Stimulated activated CD8-positive, alpha-beta memory T cell treated with anti-CD3 and anti-CD28 coated beads, Interleukin-15, amount 100 ng/mL, for 4 hours (primary cell): ENCODE measurements at regions not wholly inside any gene's neighbourhood (a gene's known extent, or its start where the extent isn't known, plus 50 kb on each side); places are given as distances from the start of the nearest gene placed in this dataset.
"Not testable (repeated sequence)": the region's sequence is repeated elsewhere in the genome, so short reads cannot be mapped to it uniquely, and the experiment has no call there.

Experiments used
- DNase-seq, 2 donors: peaks; one replicate each; pipeline ENCODE4 v3.0.0-alpha.2; 2020; ENCODE audit warnings: low read depth in 2 of 2

DNA sequence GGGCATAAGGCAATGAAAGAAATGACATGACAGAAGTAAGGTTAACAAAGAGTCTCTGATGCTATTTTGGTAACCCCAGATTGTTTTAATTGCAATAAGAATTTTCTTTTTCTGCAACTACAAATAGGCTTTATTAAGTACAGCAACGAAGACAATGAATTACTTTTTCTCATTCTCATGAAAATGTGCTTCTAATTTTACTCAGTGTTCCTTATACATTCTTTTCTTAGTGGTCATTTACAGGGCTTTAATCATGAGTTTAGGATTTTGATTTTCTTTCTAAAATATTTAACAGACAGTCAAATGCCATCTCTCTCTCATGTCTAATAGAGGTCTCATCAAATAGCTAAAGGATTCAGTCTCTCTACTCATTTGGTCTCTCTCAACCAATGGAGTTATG, 452.1 kb downstream of the RAP2B start:
- DNase-seq = no peak

- DNase-seq = no peak
Observed at GRCh38 chr3:153614563-153614962, 452.5 kb downstream of the RAP2B start.

DNA sequence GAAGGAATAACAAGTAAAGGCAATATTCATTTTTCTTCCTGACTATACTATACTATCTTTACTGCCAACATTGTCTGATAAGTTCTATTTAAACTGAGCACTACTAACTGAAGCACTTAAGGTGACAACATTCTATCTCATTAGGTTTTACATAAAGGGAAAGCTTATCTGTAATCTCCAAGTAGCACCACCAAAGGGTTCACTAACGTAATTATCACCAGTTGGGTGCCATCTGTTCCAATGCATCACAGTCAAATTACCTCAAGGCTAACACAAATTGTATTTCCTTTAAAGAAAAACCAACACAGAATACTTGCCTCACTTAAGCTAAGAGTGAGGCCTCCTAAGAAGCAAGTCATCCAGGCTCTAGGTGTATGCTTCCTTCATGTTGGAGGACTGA, 453.8 kb downstream of the RAP2B start:
- DNase-seq = no peak

DNA sequence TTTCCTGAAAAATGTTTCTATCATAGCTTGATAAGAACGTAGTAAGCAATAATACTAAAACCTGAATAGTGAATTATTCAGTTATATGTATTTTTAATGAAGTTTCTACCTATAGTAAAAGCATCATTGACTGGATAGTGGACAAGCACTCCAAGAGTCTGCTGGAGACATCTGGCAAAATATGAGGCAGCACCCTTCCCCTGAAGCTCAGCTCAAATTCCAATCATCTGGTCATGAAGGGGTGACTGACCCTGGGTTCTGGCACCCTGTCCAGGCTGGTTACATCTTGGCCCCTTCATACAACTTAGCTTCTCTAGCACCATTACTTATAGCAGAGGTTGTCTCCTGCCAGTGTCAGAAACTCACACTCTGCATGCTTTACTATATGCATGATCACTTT, 455.4 kb downstream of the RAP2B start:
- DNase-seq = no peak

DNA sequence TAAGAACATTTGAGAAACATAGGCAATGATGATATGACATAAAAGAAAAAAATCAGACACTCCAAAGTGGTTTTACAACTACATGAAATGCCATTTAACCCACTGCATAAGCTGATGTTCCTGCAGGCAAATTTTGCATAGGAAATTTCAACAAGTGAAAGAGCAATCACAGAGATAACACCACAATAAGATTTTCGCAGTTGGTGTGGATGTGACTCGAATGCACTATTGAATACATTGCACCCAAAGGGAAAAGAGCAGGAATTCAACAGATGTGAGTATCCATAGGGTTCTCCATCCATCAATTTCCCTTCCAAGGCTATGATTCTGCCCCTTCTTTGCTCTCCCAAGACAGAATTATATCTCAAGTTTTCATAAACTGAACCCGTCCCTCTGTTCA, 456.1 kb downstream of the RAP2B start:
- no peak for DNase-seq

GRCh38 chr3:153619268-153619667, 457.2 kb downstream of the RAP2B start:
- DNase-seq = no peak

GRCh38 chr3:153621953-153622352, 459.9 kb downstream of the RAP2B start:
- no peak for DNase-seq

- DNase-seq = no peak
Observed at GRCh38 chr3:153623834-153624233, 461.8 kb downstream of the RAP2B start.

DNA sequence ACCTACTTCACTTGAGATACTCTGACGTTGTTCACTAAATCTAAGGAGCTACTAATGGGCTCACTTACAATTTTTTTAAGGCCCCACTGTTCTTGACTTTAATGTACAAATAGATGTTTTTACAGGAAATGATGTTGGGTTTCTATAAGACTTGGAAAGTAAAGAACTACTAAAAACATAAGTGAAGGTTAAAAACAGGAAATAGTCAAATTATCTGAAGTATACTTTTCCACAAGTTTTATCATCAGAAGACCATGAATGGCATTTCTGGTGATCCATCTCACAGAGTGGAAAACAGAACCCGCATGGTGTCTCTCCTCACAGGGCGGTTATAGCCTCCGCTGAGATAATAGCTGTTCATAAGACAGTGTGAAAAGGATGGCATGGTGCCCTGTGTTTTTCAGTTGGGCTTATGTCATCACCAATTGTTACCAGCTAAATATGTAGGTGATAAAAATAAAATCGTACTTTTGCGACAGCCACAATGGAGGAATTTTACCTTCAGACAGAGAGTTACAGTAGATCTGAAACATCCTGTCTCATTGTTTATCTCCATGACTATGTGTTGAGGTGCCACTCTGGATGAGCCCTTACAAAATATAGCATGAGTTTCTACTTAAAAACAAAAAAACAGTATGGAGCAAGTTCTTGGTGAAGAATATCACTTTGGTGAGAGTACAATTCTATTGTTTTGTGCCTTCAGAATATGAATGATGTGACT, 462.4 kb downstream of the RAP2B start:
- no peak for DNase-seq

DNA sequence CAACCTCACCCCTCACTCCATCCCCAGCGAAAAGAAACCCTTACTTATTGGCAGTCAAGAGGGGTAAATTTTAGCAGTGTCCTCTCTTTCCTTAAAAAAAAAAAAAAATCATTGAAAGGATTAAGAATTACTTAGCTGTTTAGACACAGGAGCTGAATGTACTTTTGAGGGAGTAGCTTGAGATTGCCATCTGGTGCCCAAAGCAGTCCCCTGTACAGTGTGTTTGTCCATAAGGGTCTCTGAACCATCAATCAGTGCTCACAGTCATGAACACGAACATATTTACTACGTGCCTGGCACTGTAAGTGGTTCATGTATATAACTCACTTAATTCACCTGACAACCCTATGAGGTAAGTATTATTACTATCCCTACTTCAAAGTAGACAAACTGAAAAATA, 463.5 kb downstream of the RAP2B start:
- DNase-seq = no peak

- DNase-seq = no peak
Observed at GRCh38 chr3:153626158-153626557, 464.1 kb downstream of the RAP2B start.

DNA sequence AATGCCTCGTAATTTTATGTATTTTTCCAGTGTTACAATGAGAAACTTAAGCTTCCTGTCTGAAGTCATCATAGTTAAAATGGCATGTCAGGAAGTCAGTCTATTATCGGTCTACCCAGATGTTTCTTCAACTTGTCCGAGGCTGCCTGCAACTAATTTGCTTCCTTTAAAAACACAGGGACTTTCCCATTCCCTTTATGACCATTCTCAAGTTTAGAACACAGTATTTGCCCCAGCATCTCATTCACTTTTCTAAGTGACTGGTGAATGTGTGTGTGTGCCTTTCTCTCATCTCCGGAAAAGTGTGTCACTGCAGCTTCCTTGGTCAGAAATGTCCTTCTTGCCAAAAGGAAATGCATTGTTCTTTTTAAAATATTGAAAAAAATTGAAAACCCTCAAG, 466.6 kb downstream of the RAP2B start:
- no peak for DNase-seq

DNA sequence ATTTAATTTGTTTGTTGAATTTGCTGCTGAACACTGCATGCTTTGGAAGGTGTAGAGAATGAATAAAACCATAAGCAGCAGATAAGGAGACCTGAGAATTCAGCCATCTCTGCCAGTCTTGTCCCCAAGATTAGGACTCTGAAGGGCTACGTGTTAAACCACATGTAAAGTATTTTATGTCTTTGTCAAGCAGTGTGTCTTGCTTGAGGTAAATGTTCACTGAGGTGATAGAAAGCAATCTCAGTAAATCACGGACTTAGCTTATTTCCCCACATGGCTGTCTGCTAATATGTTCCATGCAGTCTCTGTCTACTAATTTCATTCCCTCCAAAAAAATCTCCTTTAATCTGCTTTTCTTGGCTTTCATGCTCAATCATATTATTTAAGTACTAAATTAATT, 467.1 kb downstream of the RAP2B start:
- no peak for DNase-seq

DNA sequence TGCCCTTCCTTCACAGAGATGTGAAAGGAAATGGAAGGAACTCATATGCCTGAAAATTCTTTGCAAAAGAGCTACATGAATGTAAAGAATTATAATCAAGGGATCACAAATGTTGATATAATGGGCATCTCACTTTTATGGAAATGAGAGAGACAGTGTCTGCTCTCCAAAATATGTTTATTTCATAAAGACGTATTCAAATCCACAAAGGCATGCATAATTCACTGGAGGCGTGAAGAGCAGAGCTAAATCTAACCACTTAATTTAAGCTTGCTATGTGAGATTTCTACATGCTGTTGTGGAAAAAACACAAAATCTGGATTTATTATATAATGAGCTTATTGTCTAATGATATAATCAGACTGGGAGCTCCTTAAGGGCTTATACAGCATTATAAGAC, 469.1 kb downstream of the RAP2B start:
- no peak for DNase-seq

DNA sequence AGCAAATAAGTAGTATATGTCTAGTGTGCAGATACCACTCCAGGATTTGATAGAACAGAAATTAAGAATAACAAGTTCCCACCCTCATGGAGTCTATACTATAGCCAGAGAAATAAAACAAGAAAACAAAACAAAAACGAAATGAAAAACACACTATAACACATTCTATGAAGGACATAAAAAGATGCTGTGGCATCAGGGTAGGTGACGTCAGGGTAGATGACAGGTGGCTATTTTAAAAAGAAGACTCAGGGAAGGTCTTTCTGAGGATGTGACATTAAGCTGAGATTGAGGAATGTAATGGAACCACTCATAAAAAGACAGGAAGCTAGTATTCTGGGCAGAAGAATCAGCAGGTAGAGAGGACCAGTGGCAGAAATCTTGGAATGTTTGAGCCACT, 469.6 kb downstream of the RAP2B start:
- no peak for DNase-seq

- DNase-seq = no peak
Observed at GRCh38 chr3:153633407-153633806, 471.4 kb downstream of the RAP2B start.

DNA sequence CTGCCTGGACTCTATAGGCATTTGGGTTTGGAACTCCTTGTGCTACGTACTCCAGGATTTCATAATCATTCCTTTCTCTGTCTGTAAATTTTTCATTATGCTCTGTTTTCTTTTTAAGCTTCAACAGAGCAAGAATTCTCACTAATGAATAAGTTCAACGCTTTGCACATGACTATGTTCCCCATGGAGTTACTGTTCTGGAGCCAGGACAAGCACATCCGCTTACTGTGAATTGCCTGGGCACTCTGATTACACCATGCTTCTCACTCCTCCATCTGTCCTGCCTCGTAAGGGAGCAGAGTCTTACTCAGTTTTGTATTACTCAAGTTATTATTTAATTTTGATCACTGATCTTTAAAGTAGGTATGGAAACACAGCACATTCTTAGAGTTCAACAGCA, 472.7 kb downstream of the RAP2B start:
- no peak for DNase-seq

DNA sequence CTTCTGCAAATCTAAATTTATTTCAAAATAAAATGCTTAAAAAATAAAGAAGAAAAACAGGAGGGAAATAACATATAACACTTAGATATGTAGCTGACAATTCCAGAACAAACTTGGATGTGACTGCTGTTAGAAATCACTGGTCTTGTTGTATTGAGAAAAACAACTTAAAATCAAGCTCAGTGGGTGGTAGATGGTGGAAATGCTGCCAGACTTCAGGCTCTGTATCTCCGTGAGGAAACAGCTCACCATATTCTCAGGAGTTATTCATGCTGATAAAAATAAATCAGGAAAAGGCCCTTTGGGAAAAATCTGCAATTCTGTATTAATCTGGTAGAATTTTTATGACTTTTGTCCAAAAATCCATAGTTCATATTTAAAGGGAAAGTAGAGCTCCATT, 477.6 kb downstream of the RAP2B start:
- no peak for DNase-seq

GRCh38 chr3:153640689-153641665, 479.0 kb downstream of the RAP2B start:
- no peak for DNase-seq

GRCh38 chr3:153642576-153642975, 478.6 kb upstream of the ARHGEF26 start:
- DNase-seq = not testable (repeated sequence)

- not testable (repeated sequence) for DNase-seq
Observed at GRCh38 chr3:153643471-153643870, 477.7 kb upstream of the ARHGEF26 start.

GRCh38 chr3:153649286-153649839, 471.8 kb upstream of the ARHGEF26 start:
- no peak for DNase-seq

- no peak for DNase-seq
Observed at GRCh38 chr3:153652076-153652475, 469.1 kb upstream of the ARHGEF26 start.
